Testis (tissue), 2 donors: ENCODE measurements at regions not wholly inside any gene's neighbourhood (a gene's known extent, or its start where the extent isn't known, plus 50 kb on each side); places are given as distances from the start of the nearest gene placed in this dataset.

Source experiments
- DNase-seq: peaks from one replicate; pipeline ENCODE4 v3.0.0-alpha.2; 2019
- H3K27ac ChIP-seq, 2 donors: fragments of 200-600 bp; sonication (generic); one replicate each; pipeline ENCODE4 v1.5.1; 2019
- H3K27me3 ChIP-seq: fragments of 200-600 bp; sonication (generic); one replicate; pipeline ENCODE4 v1.5.1; 2019
- H3K36me3 ChIP-seq: fragments of 200-600 bp; sonication (generic); one replicate; pipeline ENCODE4 v1.5.1; 2017; ENCODE audit warnings: low read depth; ENCODE audit errors: missing control alignments
- H3K4me1 ChIP-seq: fragments of 200-600 bp; sonication (generic); one replicate; pipeline ENCODE4 v1.5.1; 2019
- H3K4me3 ChIP-seq, 2 donors: fragments of 200-600 bp; sonication (generic); one replicate each; pipeline ENCODE4 v1.5.1; 2017 to 2019
- H3K9me3 ChIP-seq: fragments of 200-600 bp; sonication (generic); one replicate; pipeline ENCODE4 v1.5.1; 2017
- POLR2A ChIP-seq: fragments of 450-650 bp; IDR thresholded peaks from one replicate; pipeline ENCODE4 v1.6.1; 2017; ENCODE audit warnings: antibody characterized with exemption, mild to moderate bottlenecking, moderate library complexity
- WGBS, 2 donors: methylation state at CpG; one replicate each; pipeline ENCODE4 v1.1.5; 2018; 5-methylcytosine and 5-hydroxymethylcytosine counted together
- intact Hi-C: fragments of 100-400 bp; cut with DNase I; formaldehyde crosslinking; loops from one replicate; pipeline ENCODE4 v1.15.1; 2023; ENCODE audit warnings: low total_unique reads
- TF ChIP-seq, protein P1 (sequence below), 3 experiments: fragments of 450-650 bp in 2 of 3; fragments of 200-600 bp in 1 of 3; sonication (generic) in 1 of 3; IDR thresholded peaks; one replicate each; pipeline ENCODE4 v1.5.1; 2016 to 2019; ENCODE audit warnings: antibody characterized with exemption in 3 of 3, mild to moderate bottlenecking in 2 of 3, moderate library complexity in 1 of 3

DNA sequence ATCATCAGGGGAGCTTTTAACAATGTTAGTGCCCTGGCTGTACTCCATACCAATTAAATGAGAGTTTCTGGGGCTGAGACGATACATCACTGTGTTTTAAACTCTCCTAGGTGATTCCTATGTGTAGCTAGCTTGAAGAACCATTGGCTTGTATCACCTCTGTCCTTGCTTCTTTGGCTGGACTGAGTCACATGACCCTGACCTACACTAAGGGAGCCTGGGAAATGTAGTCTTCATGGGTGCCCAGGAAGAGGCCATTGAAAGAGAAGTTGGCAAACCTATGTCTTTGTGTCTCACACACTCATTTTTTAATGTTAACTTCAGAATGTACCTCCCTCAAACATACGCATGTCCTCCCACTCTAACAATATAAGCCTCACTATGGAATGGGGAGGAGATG lies 506.6 kb downstream of the DHX35 start:
- no peaks in the 10 kb centered on the region for H3K9me3 ChIP-seq
- no peaks in the 10 kb centered on the region for H3K27me3 ChIP-seq
- no peak overlapping the region for H3K4me3 ChIP-seq
- H3K4me1 ChIP-seq, result no peaks in the 10 kb centered on the region
- intact Hi-C loops, result no loop called here
- 70 to 85% methylated on average over 2 of the region's 2 CpGs for WGBS, 2 donors
- no peak for TF ChIP-seq POLR2A
- TF ChIP-seq, protein P1, sequence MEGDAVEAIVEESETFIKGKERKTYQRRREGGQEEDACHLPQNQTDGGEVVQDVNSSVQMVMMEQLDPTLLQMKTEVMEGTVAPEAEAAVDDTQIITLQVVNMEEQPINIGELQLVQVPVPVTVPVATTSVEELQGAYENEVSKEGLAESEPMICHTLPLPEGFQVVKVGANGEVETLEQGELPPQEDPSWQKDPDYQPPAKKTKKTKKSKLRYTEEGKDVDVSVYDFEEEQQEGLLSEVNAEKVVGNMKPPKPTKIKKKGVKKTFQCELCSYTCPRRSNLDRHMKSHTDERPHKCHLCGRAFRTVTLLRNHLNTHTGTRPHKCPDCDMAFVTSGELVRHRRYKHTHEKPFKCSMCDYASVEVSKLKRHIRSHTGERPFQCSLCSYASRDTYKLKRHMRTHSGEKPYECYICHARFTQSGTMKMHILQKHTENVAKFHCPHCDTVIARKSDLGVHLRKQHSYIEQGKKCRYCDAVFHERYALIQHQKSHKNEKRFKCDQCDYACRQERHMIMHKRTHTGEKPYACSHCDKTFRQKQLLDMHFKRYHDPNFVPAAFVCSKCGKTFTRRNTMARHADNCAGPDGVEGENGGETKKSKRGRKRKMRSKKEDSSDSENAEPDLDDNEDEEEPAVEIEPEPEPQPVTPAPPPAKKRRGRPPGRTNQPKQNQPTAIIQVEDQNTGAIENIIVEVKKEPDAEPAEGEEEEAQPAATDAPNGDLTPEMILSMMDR (IDR thresholded peaks at IDR 0.05), result no peak
- H3K27ac ChIP-seq, result no peak overlapping the region
- DNase-seq, result peak; percentile 30
- no peaks in the 10 kb centered on the region for H3K36me3 ChIP-seq

DNA sequence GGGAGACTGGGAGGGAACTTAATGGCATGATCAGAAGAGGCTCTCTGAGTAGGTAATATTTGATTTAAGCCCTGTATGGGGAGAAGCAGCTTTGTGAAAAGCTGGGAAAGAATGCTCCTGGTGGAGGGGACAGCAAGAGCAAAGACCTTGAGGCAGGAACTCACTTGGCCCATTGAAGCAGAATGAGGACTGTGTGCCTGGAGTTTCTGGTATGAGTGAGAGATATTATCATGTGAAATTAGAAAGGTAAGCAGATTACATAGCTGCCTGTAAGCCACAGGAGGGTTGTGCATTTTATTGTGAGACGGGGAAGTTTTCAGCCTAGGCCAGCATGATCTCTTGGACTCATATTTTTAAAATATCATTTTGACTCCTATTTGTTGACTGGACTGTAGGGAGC lies 502.1 kb downstream of the DHX35 start:
- Histone ChIP-seq H3K4me1 (no peaks in the 10 kb centered on the region), H3K9me3 (no peaks in the 10 kb centered on the region), H3K27ac (no peak overlapping the region), H3K36me3 (no peaks in the 10 kb centered on the region), H3K27me3 (no peaks in the 10 kb centered on the region), H3K4me3 (no peak overlapping the region)
- 74 to 79% methylated on average over 1 of the region's 1 CpG for WGBS, 2 donors
- intact Hi-C loops, result no loop called here
- no peak for DNase-seq
- TF ChIP-seq, protein P1 (IDR thresholded peaks at IDR 0.05), result no peak
- no peak for TF ChIP-seq POLR2A

DNA sequence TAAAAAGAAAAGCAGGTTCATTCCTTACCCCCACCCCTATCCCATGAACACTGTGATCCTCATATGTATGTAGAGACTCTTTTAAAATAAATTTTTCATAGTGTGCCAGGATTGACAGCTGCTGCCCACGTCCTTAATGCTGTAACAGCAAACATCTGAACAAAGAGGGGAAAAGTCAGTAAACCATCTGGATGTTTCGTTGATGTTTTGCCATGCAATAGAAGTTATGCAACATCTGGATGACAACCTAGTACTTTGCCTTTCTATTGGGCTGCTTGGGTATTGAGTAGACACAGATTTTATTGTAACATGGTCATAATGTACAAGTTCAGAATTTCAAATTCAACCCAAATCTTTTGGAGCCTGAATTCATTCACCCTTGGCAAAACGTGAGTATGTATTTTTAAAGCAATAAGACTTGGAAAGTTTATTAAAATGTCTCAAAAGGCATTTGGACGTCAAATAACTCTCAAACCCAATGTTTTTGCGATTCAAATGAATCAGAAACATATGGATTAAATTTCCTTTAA lies 500.3 kb downstream of the DHX35 start:
- Histone ChIP-seq H3K36me3 (no peaks in the 10 kb centered on the region), H3K4me3 (no peak overlapping the region), H3K9me3 (no peaks in the 10 kb centered on the region), H3K27ac (no peak overlapping the region), H3K4me1 (no peaks in the 10 kb centered on the region), H3K27me3 (no peaks in the 10 kb centered on the region)
- 71 to 79% methylated on average over 5 of the region's 5 CpGs for WGBS, 2 donors
- TF ChIP-seq, protein P1 (IDR thresholded peaks at IDR 0.05), result no peak
- no peak for TF ChIP-seq POLR2A
- no peak for DNase-seq
- intact Hi-C loops, result no loop called here

DNA sequence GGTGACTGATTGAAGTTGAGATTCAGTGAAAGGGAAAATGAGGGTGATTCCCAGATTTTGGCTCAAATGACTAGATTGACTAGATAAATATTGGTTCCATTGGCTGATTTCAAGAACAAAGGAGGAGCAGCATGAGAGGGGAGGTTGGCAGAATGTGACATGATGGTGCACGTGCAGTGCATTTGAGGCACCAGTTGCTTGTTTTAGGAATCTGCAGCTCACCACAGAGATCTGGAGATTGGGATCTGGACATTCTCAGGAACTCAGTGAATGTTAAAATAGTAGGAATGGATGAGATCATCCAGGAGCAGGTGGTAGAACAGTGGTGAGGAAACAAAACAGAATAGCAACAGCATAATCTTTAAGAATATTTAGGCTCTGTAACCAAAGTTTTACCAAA lies 496.3 kb downstream of the DHX35 start:
- WGBS, 2 donors, result 86 to 94% methylated on average over 1 of the region's 1 CpG
- intact Hi-C loops, result no loop called here

DNA sequence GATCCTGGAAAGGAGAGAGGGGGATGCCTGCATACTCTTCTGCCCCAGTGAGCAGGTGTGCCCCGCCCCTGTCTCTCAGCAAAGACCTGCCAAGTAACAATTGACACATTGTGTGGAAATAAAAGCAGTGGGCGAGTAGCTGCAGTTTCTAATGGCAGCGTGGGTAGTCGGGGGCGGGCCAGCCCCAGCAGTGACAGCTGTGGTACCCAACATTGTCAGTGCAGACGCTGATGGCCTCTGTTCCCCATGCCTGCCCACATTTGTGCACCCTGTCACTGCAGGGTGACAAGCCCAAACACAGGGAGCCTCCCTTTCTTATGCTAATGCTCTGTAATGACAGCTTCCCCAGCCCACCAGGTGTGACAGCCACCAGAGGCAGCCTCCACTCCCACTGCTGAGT lies 491.7 kb downstream of the DHX35 start:
- Histone ChIP-seq H3K27ac (no peak overlapping the region), H3K4me1 (no peaks in the 10 kb centered on the region), H3K27me3 (no peaks in the 10 kb centered on the region), H3K36me3 (no peaks in the 10 kb centered on the region), H3K9me3 (no peaks in the 10 kb centered on the region), H3K4me3 (no peak overlapping the region)
- intact Hi-C loops, result no loop called here
- 78 to 90% methylated on average over 6 of the region's 6 CpGs for WGBS, 2 donors
- no peak for TF ChIP-seq POLR2A
- TF ChIP-seq, protein P1 (IDR thresholded peaks at IDR 0.05), result no peak
- DNase-seq, result no peak

More for the DNA sequence above, 496.3 kb downstream of the DHX35 start:
- Histone ChIP-seq H3K9me3 (no peaks in the 10 kb centered on the region), H3K27ac (no peak overlapping the region), H3K4me1 (no peaks in the 10 kb centered on the region), H3K4me3 (no peak overlapping the region), H3K27me3 (no peaks in the 10 kb centered on the region), H3K36me3 (no peaks in the 10 kb centered on the region)
- DNase-seq, result no peak
- TF ChIP-seq, protein P1 (IDR thresholded peaks at IDR 0.05), result no peak
- no peak for TF ChIP-seq POLR2A
